GM08714 (cell line): ENCODE measurements at regions not wholly inside any gene's neighbourhood (a gene's known extent, or its start where the extent isn't known, plus 50 kb on each side); places are given as distances from the start of the nearest gene placed in this dataset.

Source experiments
- H3K4me3 ChIP-seq: fragments of 200-500 bp; sonication (Bioruptor generic); 2 replicates; pipeline ENCODE4 v1.5.1; 2014; ENCODE audit warnings: mild to moderate bottlenecking, low read length, inconsistent platforms
- ZNF274 ChIP-seq: IDR thresholded peaks from 2 replicates; pipeline ENCODE4 v1.6.1; 2012; ENCODE audit warnings: mild to moderate bottlenecking, low read depth, low read length

- no peak overlapping the region for H3K4me3 ChIP-seq
- TF ChIP-seq ZNF274 = no peak
Observed at GRCh38 chr3:107942244-107942643, 148.6 kb downstream of the CD47 start.

GRCh38 chr3:107939691-107940442 lies 151.0 kb downstream of the CD47 start:
- H3K4me3 ChIP-seq = no peak overlapping the region
- TF ChIP-seq ZNF274 = no peak

GRCh38 chr3:107938143-107938542 lies 152.7 kb downstream of the CD47 start:
- TF ChIP-seq ZNF274 = no peak
- no peak overlapping the region for H3K4me3 ChIP-seq

- no peak overlapping the region for H3K4me3 ChIP-seq
- TF ChIP-seq ZNF274 = no peak
Observed at GRCh38 chr3:107934808-107935207, 156.0 kb downstream of the CD47 start.

GRCh38 chr3:107933450-107933849 lies 157.4 kb downstream of the CD47 start:
- TF ChIP-seq ZNF274 = no peak
- H3K4me3 ChIP-seq = no peak overlapping the region

- no peak for TF ChIP-seq ZNF274
- H3K4me3 ChIP-seq = no peak overlapping the region
Observed at GRCh38 chr3:107931326-107931725, 159.5 kb downstream of the CD47 start.

- TF ChIP-seq ZNF274 = no peak
- H3K4me3 ChIP-seq = no peak overlapping the region
Observed at GRCh38 chr3:107929088-107929487, 161.7 kb downstream of the CD47 start.

- no peak for TF ChIP-seq ZNF274
- H3K4me3 ChIP-seq = peak overlapping the region; percentile 66; the same call in 1 of the 2 replicates
Observed at GRCh38 chr3:107928084-107928445, 162.8 kb downstream of the CD47 start.

GRCh38 chr3:107927361-107928083 lies 163.3 kb downstream of the CD47 start:
- no peak for TF ChIP-seq ZNF274
- H3K4me3 ChIP-seq = peak overlapping the region; percentile 66; the same call in 1 of the 2 replicates

- TF ChIP-seq ZNF274 = no peak
- H3K4me3 ChIP-seq = no peak overlapping the region
Observed at GRCh38 chr3:107925851-107926250, 165.0 kb downstream of the CD47 start.

GRCh38 chr3:107921038-107921437 lies 169.8 kb downstream of the CD47 start:
- no peak overlapping the region for H3K4me3 ChIP-seq
- no peak for TF ChIP-seq ZNF274

GRCh38 chr3:107920538-107920937 lies 170.3 kb downstream of the CD47 start:
- TF ChIP-seq ZNF274 = no peak
- no peak overlapping the region for H3K4me3 ChIP-seq

GRCh38 chr3:107919239-107919638 lies 171.6 kb downstream of the CD47 start:
- H3K4me3 ChIP-seq = no peak overlapping the region
- no peak for TF ChIP-seq ZNF274

GRCh38 chr3:107916171-107916570 lies 174.7 kb downstream of the CD47 start:
- no peak for TF ChIP-seq ZNF274
- H3K4me3 ChIP-seq = no peak overlapping the region

GRCh38 chr3:107915706-107916105 lies 175.1 kb downstream of the CD47 start:
- TF ChIP-seq ZNF274 = no peak
- H3K4me3 ChIP-seq = no peak overlapping the region
